C4-2B (cell line): ENCODE measurements at regions not wholly inside any gene's neighbourhood (a gene's known extent, or its start where the extent isn't known, plus 50 kb on each side); places are given as distances from the start of the nearest gene placed in this dataset.
"Not testable (repeated sequence)": the region's sequence is repeated elsewhere in the genome, so short reads cannot be mapped to it uniquely, and the experiment has no call there.

Experiments used
- ZFX ChIP-seq: fragments of 450-650 bp; IDR thresholded peaks from 2 replicates; pipeline ENCODE4 v1.6.1; 2017
- TF ChIP-seq, protein P1 (sequence below): fragments of 450-650 bp; conservative IDR thresholded peaks from 2 replicates; pipeline ENCODE4 v1.5.1; 2017; ENCODE audit warnings: mild to moderate bottlenecking

DNA sequence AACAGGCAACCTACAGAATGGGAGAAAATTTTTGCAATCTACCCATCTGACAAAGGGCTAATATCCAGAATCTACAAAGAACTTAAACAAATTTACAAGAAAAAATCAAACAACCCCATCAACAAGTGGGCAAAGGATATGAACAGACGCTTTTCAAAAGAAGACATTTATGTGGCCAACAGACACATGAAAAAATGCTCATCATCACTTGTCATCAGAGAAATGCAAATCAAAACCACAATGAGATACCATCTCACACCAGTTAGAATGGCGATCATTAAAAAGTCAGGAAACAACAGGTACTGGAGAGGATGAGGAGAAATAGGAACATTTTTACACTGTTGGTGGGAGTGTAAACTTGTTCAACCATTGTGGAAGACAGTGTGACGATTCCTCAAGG lies 321.6 kb downstream of the RPLP1 start:
- TF ChIP-seq, protein P1, sequence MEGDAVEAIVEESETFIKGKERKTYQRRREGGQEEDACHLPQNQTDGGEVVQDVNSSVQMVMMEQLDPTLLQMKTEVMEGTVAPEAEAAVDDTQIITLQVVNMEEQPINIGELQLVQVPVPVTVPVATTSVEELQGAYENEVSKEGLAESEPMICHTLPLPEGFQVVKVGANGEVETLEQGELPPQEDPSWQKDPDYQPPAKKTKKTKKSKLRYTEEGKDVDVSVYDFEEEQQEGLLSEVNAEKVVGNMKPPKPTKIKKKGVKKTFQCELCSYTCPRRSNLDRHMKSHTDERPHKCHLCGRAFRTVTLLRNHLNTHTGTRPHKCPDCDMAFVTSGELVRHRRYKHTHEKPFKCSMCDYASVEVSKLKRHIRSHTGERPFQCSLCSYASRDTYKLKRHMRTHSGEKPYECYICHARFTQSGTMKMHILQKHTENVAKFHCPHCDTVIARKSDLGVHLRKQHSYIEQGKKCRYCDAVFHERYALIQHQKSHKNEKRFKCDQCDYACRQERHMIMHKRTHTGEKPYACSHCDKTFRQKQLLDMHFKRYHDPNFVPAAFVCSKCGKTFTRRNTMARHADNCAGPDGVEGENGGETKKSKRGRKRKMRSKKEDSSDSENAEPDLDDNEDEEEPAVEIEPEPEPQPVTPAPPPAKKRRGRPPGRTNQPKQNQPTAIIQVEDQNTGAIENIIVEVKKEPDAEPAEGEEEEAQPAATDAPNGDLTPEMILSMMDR: not testable (repeated sequence)
- TF ChIP-seq ZFX: not testable (repeated sequence)
